ENCODE measurements at regions not wholly inside any gene's neighbourhood (a gene's known extent, or its start where the extent isn't known, plus 50 kb on each side); places are given as distances from the start of the nearest gene placed in this dataset.
A peak's percentile ranks its signal among the peaks of the same experiment; 100 is the strongest.

- Histone ChIP-seq H3K36me3 (no peaks in the 10 kb centered on the region), H3K27ac (no peak overlapping the region), H3K9me3 (ENCODE audit: severe bottlenecking) (no peaks in the 10 kb centered on the region), H3K4me3 (ENCODE audit: low read depth, low read length) (no peak overlapping the region), H3K27me3 (ENCODE audit: insufficient read depth, low read depth, severe bottlenecking) (no peaks in the 10 kb centered on the region)
- TF ChIP-seq CTCF (IDR thresholded peaks at IDR 0.05; ENCODE audit: low read depth, low read length) = no peak
- no peak for DNase-seq
Measured at GRCh38 chr12:127479256-127479655, 787.7 kb upstream of the TMEM132C start.

- no peak overlapping the region for H3K27ac ChIP-seq
Measured at GRCh38 chr12:127480775-127481314, 786.1 kb upstream of the TMEM132C start.

GRCh38 chr12:127482950-127483349 is 784.0 kb upstream of the TMEM132C start:
- no peak for TF ChIP-seq CTCF (IDR thresholded peaks at IDR 0.05; ENCODE audit: low read depth, low read length)
- Histone ChIP-seq H3K9me3 (ENCODE audit: severe bottlenecking) (no peaks in the 10 kb centered on the region), H3K4me3 (ENCODE audit: low read depth, low read length) (no peak overlapping the region), H3K27me3 (ENCODE audit: insufficient read depth, low read depth, severe bottlenecking) (no peaks in the 10 kb centered on the region), H3K27ac (no peak overlapping the region), H3K36me3 (no peaks in the 10 kb centered on the region)
- DNase-seq = no peak

More at GRCh38 chr12:127480775-127481314, 786.1 kb upstream of the TMEM132C start:
- DNase-seq = no peak
- no peaks in the 10 kb centered on the region for H3K36me3 ChIP-seq
- H3K27me3 ChIP-seq (ENCODE audit: insufficient read depth, low read depth, severe bottlenecking) = no peaks in the 10 kb centered on the region
- H3K4me3 ChIP-seq (ENCODE audit: low read depth, low read length) = no peak overlapping the region
- H3K9me3 ChIP-seq (ENCODE audit: severe bottlenecking) = no peaks in the 10 kb centered on the region
- TF ChIP-seq CTCF (IDR thresholded peaks at IDR 0.05; ENCODE audit: low read depth, low read length) = no peak

- DNase-seq = peak; percentile 15
- no peak overlapping the region for H3K27ac ChIP-seq
- no peaks in the 10 kb centered on the region for H3K36me3 ChIP-seq
- H3K9me3 ChIP-seq (ENCODE audit: severe bottlenecking) = no peaks in the 10 kb centered on the region
- H3K27me3 ChIP-seq (ENCODE audit: insufficient read depth, low read depth, severe bottlenecking) = no peaks in the 10 kb centered on the region
- TF ChIP-seq CTCF (IDR thresholded peaks at IDR 0.05; ENCODE audit: low read depth, low read length) = no peak
- H3K4me3 ChIP-seq (ENCODE audit: low read depth, low read length) = no peak overlapping the region
Measured at GRCh38 chr12:127485528-127485927, 781.4 kb upstream of the TMEM132C start.

- Histone ChIP-seq H3K36me3 (no peaks in the 10 kb centered on the region), H3K27me3 (ENCODE audit: insufficient read depth, low read depth, severe bottlenecking) (no peaks in the 10 kb centered on the region), H3K9me3 (ENCODE audit: severe bottlenecking) (no peaks in the 10 kb centered on the region), H3K27ac (no peak overlapping the region), H3K4me3 (ENCODE audit: low read depth, low read length) (no peak overlapping the region)
- no peak for TF ChIP-seq CTCF (IDR thresholded peaks at IDR 0.05; ENCODE audit: low read depth, low read length)
- no peak for DNase-seq
Measured at GRCh38 chr12:127487031-127487430, 779.9 kb upstream of the TMEM132C start.

GRCh38 chr12:127489061-127489460 is 777.9 kb upstream of the TMEM132C start:
- peak; percentile 18 for DNase-seq
- H3K9me3 ChIP-seq (ENCODE audit: severe bottlenecking) = no peaks in the 10 kb centered on the region
- H3K27me3 ChIP-seq (ENCODE audit: insufficient read depth, low read depth, severe bottlenecking) = no peaks in the 10 kb centered on the region

More at GRCh38 chr12:127489061-127489460, 777.9 kb upstream of the TMEM132C start:
- Histone ChIP-seq H3K27ac (peak overlapping the region; percentile 50), H3K4me3 (ENCODE audit: low read depth, low read length) (no peak overlapping the region), H3K36me3 (no peaks in the 10 kb centered on the region)
- TF ChIP-seq CTCF (IDR thresholded peaks at IDR 0.05; ENCODE audit: low read depth, low read length) = no peak
